ENCODE measurements at regions not wholly inside any gene's neighbourhood (a gene's known extent, or its start where the extent isn't known, plus 50 kb on each side); places are given as distances from the start of the nearest gene placed in this dataset.

GRCh38 chr3:17945799-17946399 is 203.5 kb upstream of the TBC1D5 start:
- peaks cover 0 to 8% (median 3%) of the 10 kb centered on the region in 5 donors for H3K27me3 Mint-ChIP-seq
- peaks cover 0 to 9% (median 5%) of the 10 kb centered on the region in 9 donors for H3K9me3 Mint-ChIP-seq
- no peak overlapping the region for H3K27ac Mint-ChIP-seq
- ATAC-seq, result no peak
- DNase-seq, result no peak
- POLR2A ChIA-PET, result no interaction called here
- H3K4me3 Mint-ChIP-seq, result no peak overlapping the region
- peaks cover 0 to 5% (median 0%) of the 10 kb centered on the region in 3 donors for H3K36me3 Mint-ChIP-seq
- H3K4me1 Mint-ChIP-seq, result peaks cover 0 to 5% (median 0%) of the 10 kb centered on the region in 4 donors

GRCh38 chr3:17945018-17945798 is 202.8 kb upstream of the TBC1D5 start:
- Mint-ChIP-seq H3K36me3 (no peaks in the 10 kb centered on the region), H3K27me3 (peaks cover 0 to 8% (median 3%) of the 10 kb centered on the region in 5 donors), H3K4me1 (peaks cover 0 to 5% (median 0%) of the 10 kb centered on the region in 4 donors), H3K27ac (no peak overlapping the region), H3K4me3 (no peak overlapping the region), H3K9me3 (peaks cover 0 to 4% (median 0%) of the 10 kb centered on the region in 9 donors)
- DNase-seq (no peak), ATAC-seq (no peak)
- POLR2A ChIA-PET, result no interaction called here

- DNase-seq, result no peak
- POLR2A ChIA-PET, result no interaction called here
- H3K27ac Mint-ChIP-seq, result no peak overlapping the region
- peaks cover 0 to 8% (median 3%) of the 10 kb centered on the region in 5 donors for H3K27me3 Mint-ChIP-seq
- no peak overlapping the region for H3K4me3 Mint-ChIP-seq
- H3K4me1 Mint-ChIP-seq, result peaks cover 0 to 2% (median under 1%) of the 10 kb centered on the region in 4 donors
- H3K9me3 Mint-ChIP-seq, result no peaks in the 10 kb centered on the region
- ATAC-seq, result no peak
- no peaks in the 10 kb centered on the region for H3K36me3 Mint-ChIP-seq
Measured at GRCh38 chr3:17942856-17943255, 200.4 kb upstream of the TBC1D5 start.

- H3K36me3 Mint-ChIP-seq, result no peaks in the 10 kb centered on the region
- no peak overlapping the region for H3K27ac Mint-ChIP-seq
- peaks cover 0 to 2% (median under 1%) of the 10 kb centered on the region in 4 donors for H3K4me1 Mint-ChIP-seq
- H3K4me3 Mint-ChIP-seq, result no peak overlapping the region
- H3K9me3 Mint-ChIP-seq, result no peaks in the 10 kb centered on the region
- no peak for DNase-seq
- POLR2A ChIA-PET, result no interaction called here
- H3K27me3 Mint-ChIP-seq, result peaks cover 0 to 8% (median 0%) of the 10 kb centered on the region in 5 donors
- no peak for ATAC-seq
Measured at GRCh38 chr3:17941766-17942165, 199.3 kb upstream of the TBC1D5 start.

- Mint-ChIP-seq H3K36me3 (no peaks in the 10 kb centered on the region), H3K4me1 (peaks cover 0 to 2% (median under 1%) of the 10 kb centered on the region in 4 donors), H3K4me3 (no peak overlapping the region), H3K27ac (no peak overlapping the region), H3K9me3 (no peaks in the 10 kb centered on the region), H3K27me3 (peaks cover 0 to 7% (median 0%) of the 10 kb centered on the region in 5 donors)
- ATAC-seq (no peak), DNase-seq (no peak)
- POLR2A ChIA-PET, result no interaction called here
Measured at GRCh38 chr3:17941152-17941551, 198.7 kb upstream of the TBC1D5 start.

GRCh38 chr3:17939157-17939556 is 196.7 kb upstream of the TBC1D5 start:
- Mint-ChIP-seq H3K4me3 (no peak overlapping the region), H3K9me3 (no peaks in the 10 kb centered on the region), H3K27me3 (no peaks in the 10 kb centered on the region), H3K4me1 (peaks cover 0 to 2% (median under 1%) of the 10 kb centered on the region in 4 donors), H3K36me3 (no peaks in the 10 kb centered on the region), H3K27ac (no peak overlapping the region)
- POLR2A ChIA-PET, result no interaction called here
- ATAC-seq (no peak), DNase-seq (no peak)

GRCh38 chr3:17938313-17938712 is 195.9 kb upstream of the TBC1D5 start:
- H3K4me1 Mint-ChIP-seq, result peaks cover 0 to 2% (median under 1%) of the 10 kb centered on the region in 4 donors
- peaks cover 0 to 3% (median 0%) of the 10 kb centered on the region in 5 donors for H3K27me3 Mint-ChIP-seq
- POLR2A ChIA-PET, result no interaction called here
- no peaks in the 10 kb centered on the region for H3K9me3 Mint-ChIP-seq
- H3K27ac Mint-ChIP-seq, result no peak overlapping the region
- no peak for ATAC-seq
- no peak for DNase-seq
- H3K4me3 Mint-ChIP-seq, result no peak overlapping the region
- no peaks in the 10 kb centered on the region for H3K36me3 Mint-ChIP-seq

- Mint-ChIP-seq H3K36me3 (no peaks in the 10 kb centered on the region), H3K27me3 (peaks cover 0 to 3% (median 0%) of the 10 kb centered on the region in 5 donors), H3K4me1 (peaks cover 0 to 2% (median under 1%) of the 10 kb centered on the region in 4 donors), H3K9me3 (no peaks in the 10 kb centered on the region), H3K4me3 (no peak overlapping the region), H3K27ac (no peak overlapping the region)
- ATAC-seq (no peak), DNase-seq (no peak)
- POLR2A ChIA-PET, result no interaction called here
Measured at GRCh38 chr3:17936736-17937480, 194.5 kb upstream of the TBC1D5 start.

GRCh38 chr3:17935222-17935621 is 192.8 kb upstream of the TBC1D5 start:
- peaks cover 0 to 1% (median 0%) of the 10 kb centered on the region in 9 donors for H3K9me3 Mint-ChIP-seq
- DNase-seq (no peak), ATAC-seq (no peak)
- POLR2A ChIA-PET, result no interaction called here
- H3K36me3 Mint-ChIP-seq, result no peaks in the 10 kb centered on the region
- no peak overlapping the region for H3K4me3 Mint-ChIP-seq
- H3K4me1 Mint-ChIP-seq, result peaks cover 0 to 2% (median under 1%) of the 10 kb centered on the region in 4 donors
- no peak overlapping the region for H3K27ac Mint-ChIP-seq
- peaks cover 0 to 3% (median 0%) of the 10 kb centered on the region in 5 donors for H3K27me3 Mint-ChIP-seq

GRCh38 chr3:17932136-17932771 is 189.8 kb upstream of the TBC1D5 start:
- Mint-ChIP-seq H3K4me1 (no peaks in the 10 kb centered on the region), H3K9me3 (peaks cover 0 to 1% (median 0%) of the 10 kb centered on the region in 9 donors), H3K27me3 (peaks cover 0 to 3% (median 0%) of the 10 kb centered on the region in 5 donors), H3K36me3 (no peaks in the 10 kb centered on the region), H3K4me3 (no peak overlapping the region), H3K27ac (no peak overlapping the region)
- no peak for DNase-seq
- no peak for ATAC-seq
- POLR2A ChIA-PET, result no interaction called here

- POLR2A ChIA-PET, result no interaction called here
- no peak for DNase-seq
- Mint-ChIP-seq H3K27ac (no peak overlapping the region), H3K27me3 (peaks cover 0 to 3% (median 0%) of the 10 kb centered on the region in 5 donors), H3K4me1 (no peaks in the 10 kb centered on the region), H3K9me3 (peaks cover 0 to 1% (median 0%) of the 10 kb centered on the region in 9 donors), H3K36me3 (no peaks in the 10 kb centered on the region), H3K4me3 (no peak overlapping the region)
- ATAC-seq, result no peak
Measured at GRCh38 chr3:17931131-17931530, 188.7 kb upstream of the TBC1D5 start.

- DNase-seq, result no peak
- H3K27ac Mint-ChIP-seq, result no peak overlapping the region
- ATAC-seq, result no peak
- H3K4me3 Mint-ChIP-seq, result no peak overlapping the region
- peaks cover 0 to 3% (median 0%) of the 10 kb centered on the region in 5 donors for H3K27me3 Mint-ChIP-seq
- POLR2A ChIA-PET, result no interaction called here
- H3K36me3 Mint-ChIP-seq, result no peaks in the 10 kb centered on the region
- H3K9me3 Mint-ChIP-seq, result peaks cover 0 to 1% (median 0%) of the 10 kb centered on the region in 9 donors
- H3K4me1 Mint-ChIP-seq, result no peaks in the 10 kb centered on the region
Measured at GRCh38 chr3:17928502-17929145, 186.2 kb upstream of the TBC1D5 start.

Measured in naive thymus-derived CD8-positive, alpha-beta T cell (primary cell).